ENCODE measurements at regions not wholly inside any gene's neighbourhood (a gene's known extent, or its start where the extent isn't known, plus 50 kb on each side); places are given as distances from the start of the nearest gene placed in this dataset.

- Histone ChIP-seq H4K20me1 (ENCODE audit: insufficient read depth) (no peaks in the 10 kb centered on the region), H3K36me3 (ENCODE audit: low read depth) (no peaks in the 10 kb centered on the region), H3K4me3 (no peak overlapping the region), H3K79me2 (ENCODE audit: low read depth) (no peaks in the 10 kb centered on the region), H2AFZ (no peak overlapping the region), H3K4me2 (peak overlapping the region; percentile 25; the same call in 1 of the 2 replicates), H3K9me2 (ENCODE audit: insufficient read depth) (no peaks in the 10 kb centered on the region), H3K27me3 (ENCODE audit: insufficient read depth, low read depth) (no peaks in the 10 kb centered on the region), H3K4me1 (replicated peaks; ENCODE audit: insufficient read depth) (peaks cover 4% of the 10 kb centered on the region; the same call in 1 of the 2 replicates), H3F3A (ENCODE audit: insufficient read depth, low read depth) (no peaks in the 10 kb centered on the region), H3K27ac (no peak overlapping the region), H3K9me3 (ENCODE audit: insufficient read depth, low read depth) (no peaks in the 10 kb centered on the region; the same call in 1 of the 2 replicates)
- ChIA-PET CTCF (interaction anchor here (0.6 kb wide), 1 partner anchor 522 kb away, joined by 6 read pairs; no protein-coding TSS in a partner anchor), POLR2A (ENCODE audit: unreplicated experiment) (no interaction called here)
- intact Hi-C loops (cut with micrococcal nuclease; ENCODE audit: unreplicated experiment) = loop anchor here (5.0 kb wide), 1 partner anchor 640 kb away; no protein-coding TSS in a partner anchor
- BruUV-seq (replicated peaks) = no TSS peak
- TF ChIP-seq EZH2 (IDR thresholded peaks at IDR 0.05; ENCODE audit: low read depth) (no peak), CTCF (conservative IDR thresholded peaks at IDR 0.05) (no peak)
- DNase-seq = no peak
These were observed 570.4 kb upstream of the GJE1 start for GRCh38 chr6:141562186-141562811.

GRCh38 chr6:141561154-141561553, 571.6 kb upstream of the GJE1 start:
- DNase-seq = no peak
- Histone ChIP-seq H3K27me3 (ENCODE audit: insufficient read depth, low read depth) (no peaks in the 10 kb centered on the region), H3K9me2 (ENCODE audit: insufficient read depth) (no peaks in the 10 kb centered on the region), H3K36me3 (ENCODE audit: low read depth) (no peaks in the 10 kb centered on the region), H3F3A (ENCODE audit: insufficient read depth, low read depth) (no peaks in the 10 kb centered on the region), H3K9me3 (ENCODE audit: insufficient read depth, low read depth) (no peaks in the 10 kb centered on the region; the same call in 1 of the 2 replicates), H3K4me1 (replicated peaks; ENCODE audit: insufficient read depth) (peaks cover 4% of the 10 kb centered on the region; the same call in 1 of the 2 replicates), H3K4me2 (no peak overlapping the region), H3K4me3 (no peak overlapping the region), H3K27ac (no peak overlapping the region), H4K20me1 (ENCODE audit: insufficient read depth) (no peaks in the 10 kb centered on the region), H2AFZ (no peak overlapping the region), H3K79me2 (ENCODE audit: low read depth) (no peaks in the 10 kb centered on the region)
- TF ChIP-seq EZH2 (IDR thresholded peaks at IDR 0.05; ENCODE audit: low read depth) = no peak
- no peak for TF ChIP-seq CTCF (conservative IDR thresholded peaks at IDR 0.05)
- ChIA-PET CTCF (no interaction called here), POLR2A (ENCODE audit: unreplicated experiment) (no interaction called here)
- no TSS peak for BruUV-seq (replicated peaks)
- intact Hi-C loops (cut with micrococcal nuclease; ENCODE audit: unreplicated experiment) = loop anchor here (5.0 kb wide), 1 partner anchor 639 kb away; no protein-coding TSS in a partner anchor

GRCh38 chr6:141552463-141552862, 580.3 kb upstream of the GJE1 start:
- Histone ChIP-seq H2AFZ (no peak overlapping the region), H3F3A (ENCODE audit: insufficient read depth, low read depth) (peaks cover 31% of the 10 kb centered on the region), H3K4me3 (peak overlapping the region; percentile 10), H3K9me3 (ENCODE audit: insufficient read depth, low read depth) (peaks cover 36% of the 10 kb centered on the region), H3K4me1 (replicated peaks; ENCODE audit: insufficient read depth) (peaks cover 55% of the 10 kb centered on the region), H3K79me2 (ENCODE audit: low read depth) (no peaks in the 10 kb centered on the region), H3K27ac (peak overlapping the region; percentile 90), H3K36me3 (ENCODE audit: low read depth) (peaks cover 10% of the 10 kb centered on the region), H4K20me1 (ENCODE audit: insufficient read depth) (no peaks in the 10 kb centered on the region), H3K4me2 (peak overlapping the region; percentile 50), H3K9me2 (ENCODE audit: insufficient read depth) (no peaks in the 10 kb centered on the region), H3K27me3 (ENCODE audit: insufficient read depth, low read depth) (no peaks in the 10 kb centered on the region)
- BruUV-seq (replicated peaks) = no TSS peak
- CTCF ChIA-PET = interaction anchor here (0.7 kb wide), 1 partner anchor 494 kb away, joined by 3 read pairs; no protein-coding TSS in a partner anchor
- POLR2A ChIA-PET (ENCODE audit: unreplicated experiment) = no interaction called here
- TF ChIP-seq CTCF (conservative IDR thresholded peaks at IDR 0.05) (no peak), EZH2 (IDR thresholded peaks at IDR 0.05; ENCODE audit: low read depth) (no peak)
- peak; percentile 37 to 93 for DNase-seq
- intact Hi-C loops (cut with micrococcal nuclease; ENCODE audit: unreplicated experiment) = loop anchor here (1.0 to 10.0 kb wide), 4 partner anchors 131 to 388 kb away; no protein-coding TSS in a partner anchor

All from PC-9 (cell line).